ENCODE measurements at regions not wholly inside any gene's neighbourhood (a gene's known extent, or its start where the extent isn't known, plus 50 kb on each side); places are given as distances from the start of the nearest gene placed in this dataset.

DNA sequence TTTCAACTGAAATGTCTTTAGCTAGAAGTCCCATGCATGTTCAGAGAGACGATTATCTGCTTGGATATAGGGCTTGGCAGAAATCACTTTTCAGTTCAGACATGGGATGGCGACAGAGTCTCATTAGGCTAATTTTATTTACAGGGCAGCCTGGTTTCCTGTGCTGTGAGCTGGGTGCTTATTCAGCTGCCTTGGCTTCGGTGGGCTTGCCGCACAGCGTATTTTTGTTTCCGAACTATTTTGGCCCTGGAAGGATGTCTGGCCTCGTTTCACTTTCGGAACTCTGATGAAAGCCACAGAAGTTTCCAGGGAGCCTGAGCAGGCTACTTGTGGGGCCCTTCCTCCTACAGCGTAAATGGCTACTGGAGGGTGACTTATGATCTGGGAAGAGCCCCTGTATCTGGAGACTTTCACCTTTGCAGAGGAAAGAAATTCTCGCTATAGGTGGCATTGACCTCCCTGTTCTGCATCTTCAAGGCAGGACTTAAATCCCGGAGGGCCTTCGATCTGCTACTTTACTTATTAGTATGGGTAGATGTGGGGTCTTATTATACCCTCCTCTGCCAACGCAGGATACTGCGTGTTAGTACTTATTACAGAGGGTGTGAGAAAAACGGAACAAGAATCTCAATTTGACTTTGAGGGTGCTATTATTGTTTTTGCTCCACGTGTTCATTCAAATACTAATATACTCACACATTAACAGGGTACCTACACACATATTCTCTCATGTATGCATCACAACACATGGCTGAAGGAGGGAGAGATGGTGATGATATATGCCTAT lies 364.0 kb upstream of the RBMS3 start:
- peak overlapping the region; percentile 32 to 73 (median 53) for H3K27ac ChIP-seq
- intact Hi-C loops (cut with DNase I), result loop anchor here (2.0 to 10.0 kb wide), 10 partner anchors 358 to 1278 kb away; partner anchors contain the start of gene RBMS3 (in 3 of the 10)
- H3K4me3 ChIP-seq, result peak overlapping the region in 9 of 12 donors; percentile 23 to 49 (median 39)
- H3K4me1 ChIP-seq, result peaks cover 0 to 26% (median 10%) of the 10 kb centered on the region in 12 donors
- DNase-seq (peak in 4 of 5 donors; percentile 65 to 82 (median 70)), ATAC-seq (peak; percentile 85 to 98 (median 96))
- 41 to 50% (median 44%) methylated on average over 14 to 16 of the region's 16 CpGs for WGBS, 4 donors
- no peaks in the 10 kb centered on the region for H3K36me3 ChIP-seq
- TF ChIP-seq CTCF (IDR thresholded peaks at IDR 0.05) (peak; percentile 47 to 77 (median 67)), POLR2A (IDR thresholded peaks at IDR 0.05) (no peak)
- H3K27me3 ChIP-seq, result no peaks in the 10 kb centered on the region
- H3K9me3 ChIP-seq, result no peaks in the 10 kb centered on the region

- Histone ChIP-seq H3K9me3 (no peaks in the 10 kb centered on the region), H3K4me1 (peaks cover 0 to 26% (median 10%) of the 10 kb centered on the region in 12 donors), H3K27me3 (no peaks in the 10 kb centered on the region), H3K36me3 (no peaks in the 10 kb centered on the region), H3K27ac (no peak overlapping the region), H3K4me3 (no peak overlapping the region)
- 86 to 95% (median 90%) methylated on average over 4 of the region's 4 CpGs for WGBS, 4 donors
- DNase-seq, result no peak
- no peak for ATAC-seq
- intact Hi-C loops (cut with DNase I), result loop anchor here (2.0 to 10.0 kb wide), 10 partner anchors 357 to 1277 kb away; partner anchors contain the start of gene RBMS3 (in 3 of the 10)
- no peak for TF ChIP-seq POLR2A (IDR thresholded peaks at IDR 0.05)
- no peak for TF ChIP-seq CTCF (IDR thresholded peaks at IDR 0.05)
Measured at GRCh38 chr3:28917895-28918475, 362.9 kb upstream of the RBMS3 start.

GRCh38 chr3:28922376-28922775 lies 358.5 kb upstream of the RBMS3 start:
- DNase-seq (no peak), ATAC-seq (no peak)
- Histone ChIP-seq H3K4me3 (no peak overlapping the region), H3K27ac (no peak overlapping the region), H3K9me3 (no peaks in the 10 kb centered on the region), H3K4me1 (peaks cover 0 to 1% (median 0%) of the 10 kb centered on the region in 12 donors), H3K27me3 (no peaks in the 10 kb centered on the region), H3K36me3 (no peaks in the 10 kb centered on the region)
- TF ChIP-seq CTCF (IDR thresholded peaks at IDR 0.05), result no peak
- no peak for TF ChIP-seq POLR2A (IDR thresholded peaks at IDR 0.05)
- 93 to 95% (median 94%) methylated on average over 3 of the region's 3 CpGs for WGBS, 4 donors
- intact Hi-C loops (cut with DNase I), result no loop called here

DNA sequence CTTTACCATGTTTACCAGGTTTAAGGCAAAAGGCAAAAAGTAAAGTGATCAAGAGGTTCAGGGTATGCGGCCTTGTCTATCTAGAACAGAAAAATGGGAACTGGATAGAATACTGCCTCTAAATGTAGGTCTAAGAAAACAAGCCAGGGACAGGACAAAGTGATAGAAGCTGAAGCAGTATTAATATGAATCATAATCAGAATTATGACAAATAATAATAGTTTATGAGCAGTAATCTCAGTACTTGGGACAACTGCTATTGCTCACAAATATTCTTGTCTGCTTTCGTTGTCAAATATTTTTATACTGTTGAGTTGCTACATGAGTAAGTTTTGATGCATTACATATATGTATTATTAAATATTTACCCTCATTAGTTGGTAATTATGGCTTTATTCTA lies 356.9 kb upstream of the RBMS3 start:
- Histone ChIP-seq H3K9me3 (no peaks in the 10 kb centered on the region), H3K36me3 (no peaks in the 10 kb centered on the region), H3K4me1 (no peaks in the 10 kb centered on the region), H3K27ac (no peak overlapping the region), H3K4me3 (no peak overlapping the region), H3K27me3 (no peaks in the 10 kb centered on the region)
- no peak for ATAC-seq
- TF ChIP-seq POLR2A (IDR thresholded peaks at IDR 0.05) (no peak), CTCF (IDR thresholded peaks at IDR 0.05) (no peak)
- intact Hi-C loops (cut with DNase I), result no loop called here
- no peak for DNase-seq
- WGBS, 4 donors, result 93 to 99% (median 96%) methylated on average over 2 of the region's 2 CpGs

Measured in heart left ventricle (tissue), 16 donors.